Liver (tissue), 8 donors: ENCODE measurements at regions not wholly inside any gene's neighbourhood (a gene's known extent, or its start where the extent isn't known, plus 50 kb on each side); places are given as distances from the start of the nearest gene placed in this dataset.

Source experiments
- DNase-seq: peaks from one replicate; pipeline ENCODE4 v3.0.0-alpha.2; 2017; ENCODE audit warnings: low spot score
- H3K27ac ChIP-seq, 2 donors: one replicate each; pipeline ENCODE4 v1.7.0; 2013; ENCODE audit warnings: inconsistent platforms in 2 of 2, low read length in 2 of 2, control low read depth in 1 of 2, low read depth in 1 of 2, mild to moderate bottlenecking in 1 of 2
- H3K27me3 ChIP-seq, 4 donors: one replicate each; pipeline versions ENCODE4 v1.6.1 to v1.7.0; 2013; ENCODE audit warnings: low read length in 3 of 4, inconsistent platforms in 1 of 4, mild to moderate bottlenecking in 1 of 4, moderate library complexity in 1 of 4; ENCODE audit not compliant: control insufficient read depth in 4 of 4, insufficient read depth in 4 of 4
- H3K36me3 ChIP-seq, 4 donors: one replicate each; pipeline versions ENCODE4 v1.6.1 to v1.7.0; 2013; ENCODE audit warnings: low read length in 3 of 4, mild to moderate bottlenecking in 3 of 4, low read depth in 1 of 4, moderate library complexity in 1 of 4; ENCODE audit not compliant: control insufficient read depth in 4 of 4, insufficient read depth in 3 of 4
- H3K4me1 ChIP-seq, 4 donors: one replicate each; pipeline versions ENCODE4 v1.6.1 to v1.7.0; 2013; ENCODE audit warnings: low read length in 3 of 4, mild to moderate bottlenecking in 3 of 4, moderate library complexity in 1 of 4; ENCODE audit not compliant: control insufficient read depth in 4 of 4, insufficient read depth in 4 of 4
- H3K4me3 ChIP-seq, 3 donors: one replicate each; pipeline versions ENCODE4 v1.6.1 to v1.7.0; 2013; ENCODE audit warnings: low read length in 3 of 3, control low read depth in 1 of 3, low read depth in 1 of 3, mild to moderate bottlenecking in 1 of 3
- H3K9ac ChIP-seq, 2 donors: one replicate each; pipeline ENCODE4 v1.7.0; 2013; ENCODE audit warnings: low read length in 2 of 2, mild to moderate bottlenecking in 2 of 2, moderate library complexity in 2 of 2, control low read depth in 1 of 2, low read depth in 1 of 2
- H3K9me3 ChIP-seq, 4 donors: one replicate each; pipeline versions ENCODE4 v1.6.1 to v1.7.0; 2013; ENCODE audit warnings: low read length in 3 of 4; ENCODE audit not compliant: control insufficient read depth in 4 of 4
- ATF3 ChIP-seq: IDR thresholded peaks from 2 replicates; pipeline ENCODE4 v1.6.1; 2016; ENCODE audit warnings: antibody characterized with exemption
- CTCF ChIP-seq: fragments of 150-350 bp; IDR thresholded peaks from 2 replicates; pipeline ENCODE4 v1.5.1; 2017; ENCODE audit warnings: improper control_type of control experiment, low read depth, low read length; ENCODE audit not compliant: missing input control
- FOXA1 ChIP-seq: IDR thresholded peaks from 2 replicates; pipeline ENCODE4 v1.6.1; 2016; ENCODE audit warnings: antibody characterized with exemption
- FOXA2 ChIP-seq: IDR thresholded peaks from 2 replicates; pipeline ENCODE4 v1.6.1; 2016; ENCODE audit warnings: antibody characterized with exemption
- GABPA ChIP-seq, 2 donors: IDR thresholded peaks in 1 of 2; conservative IDR thresholded peaks in 1 of 2; 2 replicates each; pipeline ENCODE4 v1.6.1; 2016; ENCODE audit warnings: antibody characterized with exemption in 2 of 2, mild to moderate bottlenecking in 1 of 2, moderate library complexity in 1 of 2
- HNF4A ChIP-seq, 2 donors: conservative IDR thresholded peaks; 2 replicates each; pipeline ENCODE4 v1.6.1; 2016; ENCODE audit warnings: antibody characterized with exemption in 2 of 2, mild to moderate bottlenecking in 2 of 2
- HNF4G ChIP-seq: IDR thresholded peaks from 2 replicates; pipeline ENCODE4 v1.6.1; 2016; ENCODE audit warnings: antibody characterized with exemption
- JUND ChIP-seq, 2 donors: IDR thresholded peaks; 2 replicates each; pipeline ENCODE4 v1.6.1; 2016; ENCODE audit warnings: antibody characterized with exemption in 2 of 2
- MAX ChIP-seq: IDR thresholded peaks from 2 replicates; pipeline ENCODE4 v1.6.1; 2016; ENCODE audit warnings: antibody characterized with exemption
- RAD21 ChIP-seq, 2 donors: IDR thresholded peaks; 2 replicates each; pipeline ENCODE4 v1.6.1; 2016; ENCODE audit warnings: antibody characterized with exemption in 2 of 2, mild to moderate bottlenecking in 2 of 2
- RXRA ChIP-seq, 2 donors: IDR thresholded peaks; 2 replicates each; pipeline ENCODE4 v1.6.1; 2017 to 2018; ENCODE audit warnings: antibody characterized with exemption in 2 of 2, mild to moderate bottlenecking in 1 of 2
- SP1 ChIP-seq: IDR thresholded peaks from 2 replicates; pipeline ENCODE4 v1.6.1; 2018; ENCODE audit warnings: antibody characterized with exemption, mild to moderate bottlenecking
- TAF1 ChIP-seq: conservative IDR thresholded peaks from 2 replicates; pipeline ENCODE4 v1.6.1; 2016; ENCODE audit warnings: antibody characterized with exemption, mild to moderate bottlenecking
- YY1 ChIP-seq: IDR thresholded peaks from 2 replicates; pipeline ENCODE4 v1.6.1; 2016; ENCODE audit warnings: antibody characterized with exemption, mild to moderate bottlenecking
- ZBTB33 ChIP-seq: IDR thresholded peaks from 2 replicates; pipeline ENCODE4 v1.6.1; 2016; ENCODE audit warnings: antibody characterized with exemption
- WGBS: extraction: QIAGEN DNeasy Blood & Tissue Kit; methylation state at CpG from one replicate; pipeline ENCODE4 v1.1.7; 2013; 5-methylcytosine and 5-hydroxymethylcytosine counted together
- donor health status: healthy.
- donor health status: healthy.
- donor health status: healthy.
- donor health status: healthy.
- donor health status: healthy.

- TF ChIP-seq FOXA1 (no peak), GABPA (IDR thresholded peaks at IDR 0.05 in 1 of 2, conservative IDR thresholded peaks at IDR 0.05 in 1 of 2) (no peak), ATF3 (no peak), TAF1 (no peak), RAD21 (IDR thresholded peaks at IDR 0.05) (no peak), FOXA2 (no peak)
- H3K4me3 ChIP-seq = no peak overlapping the region
- 80% methylated on average over 1 of the region's 1 CpG for WGBS
- H3K9ac ChIP-seq = no peak overlapping the region
- H3K27ac ChIP-seq = no peak overlapping the region
- no peaks in the 10 kb centered on the region for H3K4me1 ChIP-seq
- no peaks in the 10 kb centered on the region for H3K27me3 ChIP-seq
- no peaks in the 10 kb centered on the region for H3K9me3 ChIP-seq
- H3K36me3 ChIP-seq = no peaks in the 10 kb centered on the region
- no peak for DNase-seq
These were observed 397.5 kb downstream of the ZIC4 start for GRCh38 chr3:147008886-147009285.

- 83% methylated on average over 2 of the region's 2 CpGs for WGBS
These were observed 397.9 kb downstream of the ZIC4 start for GRCh38 chr3:147008458-147008857.

More at GRCh38 chr3:147008458-147008857, 397.9 kb downstream of the ZIC4 start:
- Histone ChIP-seq H3K4me3 (no peak overlapping the region), H3K4me1 (no peaks in the 10 kb centered on the region), H3K27me3 (no peaks in the 10 kb centered on the region), H3K36me3 (no peaks in the 10 kb centered on the region), H3K9me3 (no peaks in the 10 kb centered on the region), H3K27ac (no peak overlapping the region), H3K9ac (no peak overlapping the region)
- TF ChIP-seq MAX = no peak
- TF ChIP-seq RXRA (IDR thresholded peaks at IDR 0.05) = no peak
- TF ChIP-seq ATF3 = no peak
- no peak for TF ChIP-seq GABPA (IDR thresholded peaks at IDR 0.05 in 1 of 2, conservative IDR thresholded peaks at IDR 0.05 in 1 of 2)
- TF ChIP-seq HNF4G = no peak
- TF ChIP-seq SP1 = no peak
- no peak for TF ChIP-seq RAD21 (IDR thresholded peaks at IDR 0.05)
- no peak for TF ChIP-seq HNF4A (conservative IDR thresholded peaks at IDR 0.05)
- no peak for TF ChIP-seq JUND (IDR thresholded peaks at IDR 0.05)
- no peak for TF ChIP-seq ZBTB33
- TF ChIP-seq CTCF = no peak
- no peak for TF ChIP-seq YY1
- DNase-seq = no peak
